ENCODE measurements at regions not wholly inside any gene's neighbourhood (a gene's known extent, or its start where the extent isn't known, plus 50 kb on each side); places are given as distances from the start of the nearest gene placed in this dataset.

DNA sequence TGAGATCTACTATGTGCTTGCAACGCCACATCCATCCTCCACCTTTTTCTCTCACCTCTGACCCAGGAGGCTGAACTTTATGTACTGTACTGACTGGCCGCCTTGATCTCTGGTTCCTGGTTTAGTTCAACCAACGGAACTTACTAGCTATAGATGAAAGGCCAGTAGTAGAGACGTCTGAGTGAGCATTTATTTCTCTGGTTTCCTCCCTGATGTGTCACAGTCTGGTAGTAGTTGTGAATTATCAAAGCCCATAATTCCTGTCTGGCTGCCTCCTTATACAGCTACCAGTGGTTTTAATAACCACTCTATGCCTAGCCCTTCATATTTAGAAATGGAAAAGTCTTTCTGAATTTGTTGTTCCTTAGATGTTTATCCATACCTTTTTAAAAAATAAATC lies 64.7 kb downstream of the POM121L12 start:
- no peaks in the 10 kb centered on the region for H3K4me1 Mint-ChIP-seq (ENCODE audit: low read depth, unreplicated experiment)
- no peaks in the 10 kb centered on the region for H3K36me3 Mint-ChIP-seq (ENCODE audit: insufficient read depth, unreplicated experiment)
- H3K4me3 Mint-ChIP-seq (ENCODE audit: low read depth, unreplicated experiment), result no peak overlapping the region
- CTCF ChIA-PET, result no interaction called here
- no TSS peak for BruUV-seq (replicated peaks)
- no peak overlapping the region for H3K27ac Mint-ChIP-seq (ENCODE audit: unreplicated experiment)
- H3K27me3 Mint-ChIP-seq (ENCODE audit: unreplicated experiment), result no peaks in the 10 kb centered on the region
- no peak for DNase-seq
- H3K9me3 Mint-ChIP-seq (ENCODE audit: low read depth, unreplicated experiment), result peaks cover 28% of the 10 kb centered on the region
- TF ChIP-seq, protein P1, sequence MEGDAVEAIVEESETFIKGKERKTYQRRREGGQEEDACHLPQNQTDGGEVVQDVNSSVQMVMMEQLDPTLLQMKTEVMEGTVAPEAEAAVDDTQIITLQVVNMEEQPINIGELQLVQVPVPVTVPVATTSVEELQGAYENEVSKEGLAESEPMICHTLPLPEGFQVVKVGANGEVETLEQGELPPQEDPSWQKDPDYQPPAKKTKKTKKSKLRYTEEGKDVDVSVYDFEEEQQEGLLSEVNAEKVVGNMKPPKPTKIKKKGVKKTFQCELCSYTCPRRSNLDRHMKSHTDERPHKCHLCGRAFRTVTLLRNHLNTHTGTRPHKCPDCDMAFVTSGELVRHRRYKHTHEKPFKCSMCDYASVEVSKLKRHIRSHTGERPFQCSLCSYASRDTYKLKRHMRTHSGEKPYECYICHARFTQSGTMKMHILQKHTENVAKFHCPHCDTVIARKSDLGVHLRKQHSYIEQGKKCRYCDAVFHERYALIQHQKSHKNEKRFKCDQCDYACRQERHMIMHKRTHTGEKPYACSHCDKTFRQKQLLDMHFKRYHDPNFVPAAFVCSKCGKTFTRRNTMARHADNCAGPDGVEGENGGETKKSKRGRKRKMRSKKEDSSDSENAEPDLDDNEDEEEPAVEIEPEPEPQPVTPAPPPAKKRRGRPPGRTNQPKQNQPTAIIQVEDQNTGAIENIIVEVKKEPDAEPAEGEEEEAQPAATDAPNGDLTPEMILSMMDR (IDR thresholded peaks at IDR 0.05; ENCODE audit: unreplicated experiment), result no peak
- intact Hi-C loops (cut with micrococcal nuclease; ENCODE audit: unreplicated experiment), result no loop called here

DNA sequence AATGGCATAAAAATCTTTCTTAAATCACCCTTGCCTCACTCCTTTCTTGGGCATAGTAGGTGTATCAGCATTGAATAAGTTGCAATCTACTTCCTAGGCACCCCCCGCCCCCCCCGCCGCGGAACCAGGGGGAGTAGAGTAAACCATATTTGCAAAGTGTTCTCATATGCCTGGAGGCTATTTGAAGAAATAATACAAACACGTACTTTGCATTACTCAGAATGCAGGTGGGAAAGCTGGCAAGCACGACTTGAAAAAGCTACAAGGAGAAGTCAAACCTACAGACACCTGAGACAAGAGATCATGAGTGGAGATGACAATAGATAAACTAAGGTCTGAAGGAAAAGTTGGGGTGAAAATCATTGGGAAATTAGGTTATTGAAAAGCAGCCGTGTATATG lies 65.6 kb downstream of the POM121L12 start:
- BruUV-seq (replicated peaks), result no TSS peak
- DNase-seq, result no peak
- TF ChIP-seq, protein P1 (IDR thresholded peaks at IDR 0.05; ENCODE audit: unreplicated experiment), result no peak
- H3K4me3 Mint-ChIP-seq (ENCODE audit: low read depth, unreplicated experiment), result no peak overlapping the region
- peaks cover 27% of the 10 kb centered on the region for H3K9me3 Mint-ChIP-seq (ENCODE audit: low read depth, unreplicated experiment)
- H3K27me3 Mint-ChIP-seq (ENCODE audit: unreplicated experiment), result no peaks in the 10 kb centered on the region
- no peaks in the 10 kb centered on the region for H3K4me1 Mint-ChIP-seq (ENCODE audit: low read depth, unreplicated experiment)
- CTCF ChIA-PET, result no interaction called here
- no peaks in the 10 kb centered on the region for H3K36me3 Mint-ChIP-seq (ENCODE audit: insufficient read depth, unreplicated experiment)
- no peak overlapping the region for H3K27ac Mint-ChIP-seq (ENCODE audit: unreplicated experiment)
- intact Hi-C loops (cut with micrococcal nuclease; ENCODE audit: unreplicated experiment), result no loop called here

DNA sequence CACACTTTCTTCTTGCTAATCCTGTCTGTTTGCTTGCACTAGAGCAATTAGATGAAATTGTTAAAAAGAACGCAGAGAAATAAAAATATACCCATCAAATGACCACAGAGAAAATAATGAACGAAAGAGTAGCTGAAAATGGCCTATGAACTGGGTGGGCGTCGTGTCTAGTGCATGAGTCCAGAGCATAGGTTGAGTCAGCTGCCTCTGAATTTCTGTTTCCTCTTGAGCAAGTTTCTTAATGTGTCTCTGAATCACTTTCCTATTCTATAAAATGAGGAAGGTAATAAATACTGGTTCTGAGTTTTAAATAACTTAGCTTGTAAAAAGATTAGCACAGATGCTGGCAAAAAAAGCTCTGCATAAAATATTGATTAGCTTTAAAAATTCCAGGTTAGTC lies 75.0 kb downstream of the POM121L12 start:
- CTCF ChIA-PET, result no interaction called here
- no peak overlapping the region for H3K27ac Mint-ChIP-seq (ENCODE audit: unreplicated experiment)

DNA sequence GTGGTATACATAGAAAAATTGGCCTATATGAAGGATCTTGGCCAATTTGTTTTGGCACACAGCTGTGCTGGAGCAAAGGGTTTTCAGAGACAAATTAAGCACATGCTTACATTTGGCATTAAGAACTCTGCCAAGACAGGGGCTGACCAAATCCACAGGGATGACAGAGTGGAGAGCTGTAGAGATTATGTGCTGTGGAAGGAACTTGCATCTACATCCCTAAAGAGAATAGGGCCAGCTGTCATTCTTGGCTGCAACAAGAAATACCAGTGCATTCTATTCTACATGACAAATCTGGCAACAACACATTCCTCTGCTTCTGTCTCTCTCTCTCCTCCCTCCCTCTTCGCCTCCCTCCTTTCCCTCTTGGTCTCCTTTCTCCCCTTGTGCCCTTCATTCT lies 75.6 kb downstream of the POM121L12 start:
- H3K9me3 Mint-ChIP-seq (ENCODE audit: low read depth, unreplicated experiment), result peaks cover 3% of the 10 kb centered on the region
- H3K36me3 Mint-ChIP-seq (ENCODE audit: insufficient read depth, unreplicated experiment), result no peaks in the 10 kb centered on the region
- H3K27ac Mint-ChIP-seq (ENCODE audit: unreplicated experiment), result no peak overlapping the region
- no peak overlapping the region for H3K4me3 Mint-ChIP-seq (ENCODE audit: low read depth, unreplicated experiment)
- intact Hi-C loops (cut with micrococcal nuclease; ENCODE audit: unreplicated experiment), result no loop called here
- H3K27me3 Mint-ChIP-seq (ENCODE audit: unreplicated experiment), result no peaks in the 10 kb centered on the region
- no peak for DNase-seq
- CTCF ChIA-PET, result no interaction called here
- TF ChIP-seq, protein P1 (IDR thresholded peaks at IDR 0.05; ENCODE audit: unreplicated experiment), result no peak
- BruUV-seq (replicated peaks), result no TSS peak
- H3K4me1 Mint-ChIP-seq (ENCODE audit: low read depth, unreplicated experiment), result no peaks in the 10 kb centered on the region

More for the DNA sequence above, 75.0 kb downstream of the POM121L12 start:
- BruUV-seq (replicated peaks), result no TSS peak
- intact Hi-C loops (cut with micrococcal nuclease; ENCODE audit: unreplicated experiment), result no loop called here
- Mint-ChIP-seq H3K4me3 (ENCODE audit: low read depth, unreplicated experiment) (no peak overlapping the region), H3K27me3 (ENCODE audit: unreplicated experiment) (no peaks in the 10 kb centered on the region), H3K36me3 (ENCODE audit: insufficient read depth, unreplicated experiment) (no peaks in the 10 kb centered on the region), H3K4me1 (ENCODE audit: low read depth, unreplicated experiment) (no peaks in the 10 kb centered on the region), H3K9me3 (ENCODE audit: low read depth, unreplicated experiment) (peaks cover 3% of the 10 kb centered on the region)
- TF ChIP-seq, protein P1 (IDR thresholded peaks at IDR 0.05; ENCODE audit: unreplicated experiment), result no peak
- DNase-seq, result no peak

DNA sequence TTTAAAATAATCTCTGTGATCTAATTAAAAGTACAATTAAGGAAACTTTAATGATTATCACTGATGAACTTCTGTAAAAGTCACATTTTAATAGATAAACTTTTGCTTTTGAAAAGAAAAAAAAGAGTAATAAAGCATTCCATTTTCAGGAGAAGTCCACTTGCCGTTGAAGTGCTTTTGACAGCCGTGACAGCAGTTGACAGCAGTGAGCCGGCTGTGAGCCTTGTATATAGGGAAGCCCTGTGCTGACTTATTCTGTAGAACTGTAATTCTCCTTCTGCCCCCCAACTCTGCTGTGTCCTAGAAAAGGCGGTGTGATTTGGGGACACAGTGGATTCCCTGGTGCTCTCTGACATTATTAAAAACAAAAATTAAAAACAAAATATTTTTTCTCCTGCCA lies 78.0 kb downstream of the POM121L12 start:
- H3K4me1 Mint-ChIP-seq (ENCODE audit: low read depth, unreplicated experiment), result no peaks in the 10 kb centered on the region
- no peak overlapping the region for H3K4me3 Mint-ChIP-seq (ENCODE audit: low read depth, unreplicated experiment)
- DNase-seq, result no peak
- BruUV-seq (replicated peaks), result no TSS peak
- H3K9me3 Mint-ChIP-seq (ENCODE audit: low read depth, unreplicated experiment), result peaks cover 9% of the 10 kb centered on the region
- H3K27me3 Mint-ChIP-seq (ENCODE audit: unreplicated experiment), result no peaks in the 10 kb centered on the region
- no peak overlapping the region for H3K27ac Mint-ChIP-seq (ENCODE audit: unreplicated experiment)
- H3K36me3 Mint-ChIP-seq (ENCODE audit: insufficient read depth, unreplicated experiment), result no peaks in the 10 kb centered on the region
- intact Hi-C loops (cut with micrococcal nuclease; ENCODE audit: unreplicated experiment), result no loop called here
- CTCF ChIA-PET, result no interaction called here
- TF ChIP-seq, protein P1 (IDR thresholded peaks at IDR 0.05; ENCODE audit: unreplicated experiment), result no peak

Measured in Calu3 (cell line).